ENCODE measurements at regions not wholly inside any gene's neighbourhood (a gene's known extent, or its start where the extent isn't known, plus 50 kb on each side); places are given as distances from the start of the nearest gene placed in this dataset.

DNA sequence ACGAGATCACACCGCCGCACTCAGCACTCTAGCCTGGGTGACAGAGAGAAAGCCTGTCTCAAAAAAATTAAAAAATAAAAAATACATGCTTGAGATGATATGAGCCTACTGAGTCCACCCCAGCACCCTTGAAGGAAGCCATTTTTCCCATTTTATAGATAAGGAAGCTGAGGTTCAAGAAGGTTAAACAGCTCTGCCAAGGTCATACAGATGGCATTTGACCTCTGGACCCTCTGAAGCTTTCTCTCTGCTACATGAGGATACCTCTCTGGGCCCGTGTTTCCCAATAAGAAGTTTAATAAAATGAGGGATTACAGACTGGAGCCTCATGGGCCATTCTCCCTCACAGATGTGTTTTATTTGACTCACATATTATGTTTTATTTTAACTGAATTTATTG lies 53.9 kb upstream of the PNMA1 start:
- intact Hi-C loops (cut with DNase I) = no loop called here
- no peaks in the 10 kb centered on the region for H3K9me3 ChIP-seq
- H3K36me3 ChIP-seq = no peaks in the 10 kb centered on the region
- H3K27me3 ChIP-seq = no peaks in the 10 kb centered on the region
- DNase-seq (ENCODE audit: low spot score in 2 of 2) = no peak
- no peak overlapping the region for H3K4me3 ChIP-seq
- peaks cover 21 to 58% of the 10 kb centered on the region in 2 donors for H3K4me1 ChIP-seq
- TF ChIP-seq, protein P1, sequence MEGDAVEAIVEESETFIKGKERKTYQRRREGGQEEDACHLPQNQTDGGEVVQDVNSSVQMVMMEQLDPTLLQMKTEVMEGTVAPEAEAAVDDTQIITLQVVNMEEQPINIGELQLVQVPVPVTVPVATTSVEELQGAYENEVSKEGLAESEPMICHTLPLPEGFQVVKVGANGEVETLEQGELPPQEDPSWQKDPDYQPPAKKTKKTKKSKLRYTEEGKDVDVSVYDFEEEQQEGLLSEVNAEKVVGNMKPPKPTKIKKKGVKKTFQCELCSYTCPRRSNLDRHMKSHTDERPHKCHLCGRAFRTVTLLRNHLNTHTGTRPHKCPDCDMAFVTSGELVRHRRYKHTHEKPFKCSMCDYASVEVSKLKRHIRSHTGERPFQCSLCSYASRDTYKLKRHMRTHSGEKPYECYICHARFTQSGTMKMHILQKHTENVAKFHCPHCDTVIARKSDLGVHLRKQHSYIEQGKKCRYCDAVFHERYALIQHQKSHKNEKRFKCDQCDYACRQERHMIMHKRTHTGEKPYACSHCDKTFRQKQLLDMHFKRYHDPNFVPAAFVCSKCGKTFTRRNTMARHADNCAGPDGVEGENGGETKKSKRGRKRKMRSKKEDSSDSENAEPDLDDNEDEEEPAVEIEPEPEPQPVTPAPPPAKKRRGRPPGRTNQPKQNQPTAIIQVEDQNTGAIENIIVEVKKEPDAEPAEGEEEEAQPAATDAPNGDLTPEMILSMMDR (IDR thresholded peaks at IDR 0.05) = no peak
- H3K27ac ChIP-seq = peak overlapping the region; percentile 63 to 75

DNA sequence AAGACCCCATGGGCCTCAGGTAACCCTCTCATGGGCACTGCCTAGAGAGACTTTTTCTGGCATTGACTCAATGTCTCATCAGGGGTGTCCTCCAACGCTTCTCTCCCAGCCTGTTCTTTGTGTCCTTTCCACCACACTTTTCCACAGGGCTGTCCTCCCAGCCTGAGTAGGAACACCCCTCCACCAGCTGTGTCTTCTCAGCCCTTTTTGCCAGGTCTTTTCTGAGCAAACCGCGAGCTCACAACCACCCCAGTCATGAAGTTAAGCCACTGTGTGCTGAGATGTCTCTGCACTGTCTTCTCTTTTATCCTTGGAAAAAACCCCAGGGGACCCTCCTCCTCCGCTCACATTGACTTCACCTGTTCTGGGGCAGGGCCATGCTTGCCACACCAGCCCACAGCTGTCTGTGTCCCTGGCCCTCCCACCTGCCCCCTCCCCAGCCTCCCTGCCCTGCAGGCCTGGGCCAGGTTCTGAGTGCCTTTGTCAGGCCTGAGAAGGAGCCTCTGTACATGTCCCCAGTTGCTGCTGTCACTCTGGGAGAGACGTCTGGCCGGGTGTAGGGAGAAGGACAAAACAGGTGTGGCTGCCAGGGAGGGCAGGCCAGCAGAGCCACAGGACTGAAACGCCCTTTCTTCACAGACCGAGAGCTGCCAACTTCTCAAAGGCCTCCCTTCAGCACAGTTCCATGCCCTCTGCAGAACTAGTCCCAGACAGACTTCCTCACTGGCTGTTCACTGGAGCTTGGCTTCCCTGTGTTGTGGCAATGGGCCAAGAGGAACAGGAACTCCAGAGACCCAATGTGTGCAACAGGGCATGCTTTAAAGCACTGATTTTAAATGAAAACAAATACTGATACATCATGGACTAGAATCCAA lies 50.5 kb upstream of the PNMA1 start:
- no peaks in the 10 kb centered on the region for H3K27me3 ChIP-seq
- intact Hi-C loops (cut with DNase I) = no loop called here
- H3K36me3 ChIP-seq = no peaks in the 10 kb centered on the region
- peaks cover 20 to 65% of the 10 kb centered on the region in 2 donors for H3K4me1 ChIP-seq
- DNase-seq (ENCODE audit: low spot score in 2 of 2) = peak in 1 of 2 donors; percentile 82
- no peaks in the 10 kb centered on the region for H3K9me3 ChIP-seq
- peak overlapping the region; percentile 80 to 81 for H3K27ac ChIP-seq
- H3K4me3 ChIP-seq = no peak overlapping the region
- TF ChIP-seq, protein P1 (IDR thresholded peaks at IDR 0.05) = no peak
